ENCODE measurements at regions not wholly inside any gene's neighbourhood (a gene's known extent, or its start where the extent isn't known, plus 50 kb on each side); places are given as distances from the start of the nearest gene placed in this dataset.

GRCh38 chr3:25173606-25174005, 254.5 kb upstream of the RARB start:
- ChIA-PET RAD21 (ENCODE audit: unreplicated experiment) (no interaction called here), POLR2A (no interaction called here), CTCF (no interaction called here), SMC1A (ENCODE audit: uncharacterized antibody, unreplicated experiment) (no interaction called here)
- no peaks in the 10 kb centered on the region; the same call in 2 of the 3 replicates for H3K9me3 ChIP-seq (replicated peaks; ENCODE audit: control insufficient read depth, insufficient read depth, low read length)
- no peaks in the 10 kb centered on the region for H4K20me1 ChIP-seq (ENCODE audit: control insufficient read depth, insufficient read depth)
- no peaks in the 10 kb centered on the region for H3K27me3 ChIP-seq (replicated peaks in 1 of 2; ENCODE audit: control insufficient read depth in 2 of 2, insufficient read depth in 2 of 2, low read length in 1 of 2)
- WGBS (ENCODE audit: insufficient coverage, insufficient replicate concordance, low lambda C conversion rate, missing lambda C conversion rate): 0% methylated on average over 1 of the region's 1 CpG
- no peaks in the 10 kb centered on the region for H3K4me1 ChIP-seq (ENCODE audit: control insufficient read depth, insufficient read depth, low read length)
- no peak overlapping the region for H3K4me3 ChIP-seq
- in situ Hi-C loops (cut with MboI) (no loop called here), intact Hi-C loops (cut with micrococcal nuclease; ENCODE audit: unreplicated experiment) (no loop called here)
- no peak overlapping the region for H3K9ac ChIP-seq (ENCODE audit: control insufficient read depth, insufficient read depth, low read length)
- H2AFZ ChIP-seq (ENCODE audit: control insufficient read depth, low read depth, low read length): no peak overlapping the region
- no peak for DNase-seq (ENCODE audit: low read depth, low spot score)
- ATAC-seq: no peak
- BruUV-seq (replicated peaks): no TSS peak
- H3K27ac ChIP-seq (ENCODE audit: control insufficient read depth, insufficient read depth): no peak overlapping the region
- no peaks in the 10 kb centered on the region for H3K36me3 ChIP-seq (ENCODE audit: control insufficient read depth in 2 of 2, insufficient read depth in 2 of 2, low read length in 1 of 2)
- H3K79me2 ChIP-seq (ENCODE audit: control insufficient read depth, insufficient read depth, low read length): no peaks in the 10 kb centered on the region
- no peak overlapping the region for H3K4me2 ChIP-seq (ENCODE audit: control insufficient read depth, insufficient read depth)
- FAIRE-seq: no peak
- TF ChIP-seq ATF7 (IDR thresholded peaks at IDR 0.05; ENCODE audit: low read depth) (no peak), CUX1 (IDR thresholded peaks at IDR 0.05; ENCODE audit: insufficient replicate concordance, low read depth, low read length) (no peak), BACH1 (IDR thresholded peaks at IDR 0.05; ENCODE audit: borderline replicate concordance) (no peak), LARP7 (IDR thresholded peaks at IDR 0.05) (no peak), ATF3 (IDR thresholded peaks at IDR 0.05; ENCODE audit: borderline replicate concordance, extremely low read depth, low read depth, low read length) (no peak), KLF5 (IDR thresholded peaks at IDR 0.05; ENCODE audit: partially characterized antibody) (no peak), BMI1 (IDR thresholded peaks at IDR 0.05; ENCODE audit: borderline replicate concordance) (no peak)

Measured in GM12878 (cell line).